ENCODE measurements at regions not wholly inside any gene's neighbourhood (a gene's known extent, or its start where the extent isn't known, plus 50 kb on each side); places are given as distances from the start of the nearest gene placed in this dataset.

DNA sequence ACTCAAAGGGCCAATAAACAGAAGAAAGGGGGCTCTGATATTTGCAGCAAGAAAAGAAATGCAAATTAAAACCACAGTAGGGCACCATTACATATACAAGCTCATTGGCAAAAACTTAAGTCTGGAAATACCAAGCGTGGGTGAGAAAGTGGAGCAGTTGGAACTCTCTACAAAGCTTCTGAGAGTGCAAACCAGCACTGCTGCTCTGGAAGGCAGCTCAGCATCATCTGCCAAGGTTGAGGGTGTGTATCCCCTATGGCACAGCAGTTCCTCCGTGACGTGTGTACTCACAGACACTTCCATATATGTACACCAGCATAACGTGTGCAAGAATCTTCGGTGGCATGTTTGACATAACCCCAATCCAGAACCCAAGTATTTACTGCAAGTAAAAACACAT lies 271.0 kb upstream of the ATP10A start:
- TF ChIP-seq TAF1 (IDR thresholded peaks at IDR 0.05; ENCODE audit: low read depth, low read length): no peak
- no peak for TF ChIP-seq POLR2A (IDR thresholded peaks at IDR 0.05; ENCODE audit: low read depth, low read length)
- no peak for TF ChIP-seq POLR2AphosphoS5 (IDR thresholded peaks at IDR 0.05; ENCODE audit: low read depth, low read length)
- TF ChIP-seq PAX5 (IDR thresholded peaks at IDR 0.05; ENCODE audit: insufficient read depth, low read length, severe bottlenecking): no peak
- TF ChIP-seq SPI1 (IDR thresholded peaks at IDR 0.05; ENCODE audit: low read depth, low read length): no peak
- TF ChIP-seq POU2F2 (IDR thresholded peaks at IDR 0.05; ENCODE audit: low read depth, low read length): no peak

All from GM12891 (cell line).